OCI-LY3 (cell line): ENCODE measurements at regions not wholly inside any gene's neighbourhood (a gene's known extent, or its start where the extent isn't known, plus 50 kb on each side); places are given as distances from the start of the nearest gene placed in this dataset.

Experiments used
- H2AFZ ChIP-seq: fragments of 200-600, 300-600 bp; shearing (Covaris generic); 2 replicates; pipeline ENCODE4 v1.6.0; 2014; ENCODE audit warnings: antibody characterized with exemption, low read depth, low read length
- H3K27ac ChIP-seq: fragments of 200-600, 300-600 bp; sonication (generic); 2 replicates; pipeline ENCODE4 v1.5.1; 2014; ENCODE audit warnings: mild to moderate bottlenecking, low read length, moderate library complexity, mixed read lengths
- H3K27me3 ChIP-seq: fragments of 200-600, 300-600 bp; sonication (generic); 2 replicates; pipeline ENCODE4 v1.6.1; 2014; ENCODE audit warnings: low read depth, low read length, mixed read lengths
- H3K36me3 ChIP-seq: fragments of 200-600, 300-600 bp; sonication (generic); replicated peaks from 2 replicates; pipeline ENCODE3; 2014; ENCODE audit warnings: low read depth, low read length, mixed read lengths
- H3K4me1 ChIP-seq: fragments of 300-600, 200-600 bp; sonication (generic); 2 replicates; pipeline ENCODE4 v1.6.1; 2014; ENCODE audit warnings: low read length, mixed read lengths
- H3K4me2 ChIP-seq: fragments of 200-600, 300-600 bp; sonication (generic); 2 replicates; pipeline ENCODE4 v1.6.1; 2014; ENCODE audit warnings: low read length, mixed read lengths
- H3K4me3 ChIP-seq: fragments of 300-600, 200-600 bp; sonication (generic); 2 replicates; pipeline ENCODE4 v1.5.1; 2014; ENCODE audit warnings: antibody characterized with exemption, mild to moderate bottlenecking, low read length, moderate library complexity
- H3K79me2 ChIP-seq: fragments of 300-600, 200-600 bp; shearing (Covaris generic); 2 replicates; pipeline ENCODE4 v1.6.1; 2014; ENCODE audit warnings: mild to moderate bottlenecking, low read length, mixed read lengths
- H3K9ac ChIP-seq: fragments of 300-600, 200-600 bp; shearing (Covaris generic); 2 replicates; pipeline ENCODE4 v1.6.0; 2014; ENCODE audit warnings: mild to moderate bottlenecking, low read length, moderate library complexity
- H3K9me3 ChIP-seq: fragments of 200-600, 300-600 bp; shearing (Covaris generic); 2 replicates; pipeline ENCODE4 v1.6.1; 2014; ENCODE audit warnings: low read length, mixed read lengths; ENCODE audit not compliant: insufficient read depth
- H4K20me1 ChIP-seq: fragments of 200-600, 300-600 bp; sonication (generic); 2 replicates; pipeline ENCODE4 v1.6.1; 2016; ENCODE audit warnings: low read length, mixed read lengths; ENCODE audit not compliant: insufficient read depth
- EZH2phosphoT487 ChIP-seq: fragments of 200-600 bp; shearing (Covaris generic); IDR thresholded peaks from 2 replicates; pipeline ENCODE4 v1.6.1; 2018; ENCODE audit warnings: antibody characterized with exemption, mixed run types, low read depth
- TF ChIP-seq, protein P1 (sequence below): fragments of 200-600, 300-600 bp; sonication (generic); IDR thresholded peaks from 2 replicates; pipeline ENCODE4 v1.5.1; 2014; ENCODE audit warnings: antibody characterized with exemption, low read length, low read depth

DNA sequence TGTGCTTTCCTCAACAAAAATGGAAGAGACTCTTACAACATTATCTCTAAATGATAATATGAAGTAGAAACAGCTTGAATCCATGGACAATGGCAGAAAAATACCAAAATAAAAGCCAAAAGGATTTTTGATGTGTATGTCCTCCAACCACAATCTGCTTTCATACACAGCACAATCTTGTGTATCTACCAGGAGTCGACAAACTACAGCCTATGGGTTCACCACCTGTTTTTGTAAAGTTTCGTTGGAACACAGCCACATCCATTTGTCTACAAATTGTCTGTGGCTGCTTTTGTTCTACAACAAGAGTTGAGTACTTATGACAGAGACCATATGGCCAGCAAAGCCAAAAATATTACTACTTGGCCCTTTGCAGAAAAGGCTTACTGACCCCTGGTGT lies 88.7 kb upstream of the UBE2E2 start:
- no peak overlapping the region for H3K9ac ChIP-seq
- H3K27ac ChIP-seq, result no peak overlapping the region
- no peak overlapping the region for H2AFZ ChIP-seq
- no peaks in the 10 kb centered on the region for H3K9me3 ChIP-seq
- no peaks in the 10 kb centered on the region for H3K79me2 ChIP-seq
- no peak overlapping the region for H3K4me2 ChIP-seq
- no peak overlapping the region for H3K4me3 ChIP-seq
- H3K27me3 ChIP-seq, result peaks cover 11% of the 10 kb centered on the region
- no peaks in the 10 kb centered on the region for H3K4me1 ChIP-seq
- TF ChIP-seq, protein P1, sequence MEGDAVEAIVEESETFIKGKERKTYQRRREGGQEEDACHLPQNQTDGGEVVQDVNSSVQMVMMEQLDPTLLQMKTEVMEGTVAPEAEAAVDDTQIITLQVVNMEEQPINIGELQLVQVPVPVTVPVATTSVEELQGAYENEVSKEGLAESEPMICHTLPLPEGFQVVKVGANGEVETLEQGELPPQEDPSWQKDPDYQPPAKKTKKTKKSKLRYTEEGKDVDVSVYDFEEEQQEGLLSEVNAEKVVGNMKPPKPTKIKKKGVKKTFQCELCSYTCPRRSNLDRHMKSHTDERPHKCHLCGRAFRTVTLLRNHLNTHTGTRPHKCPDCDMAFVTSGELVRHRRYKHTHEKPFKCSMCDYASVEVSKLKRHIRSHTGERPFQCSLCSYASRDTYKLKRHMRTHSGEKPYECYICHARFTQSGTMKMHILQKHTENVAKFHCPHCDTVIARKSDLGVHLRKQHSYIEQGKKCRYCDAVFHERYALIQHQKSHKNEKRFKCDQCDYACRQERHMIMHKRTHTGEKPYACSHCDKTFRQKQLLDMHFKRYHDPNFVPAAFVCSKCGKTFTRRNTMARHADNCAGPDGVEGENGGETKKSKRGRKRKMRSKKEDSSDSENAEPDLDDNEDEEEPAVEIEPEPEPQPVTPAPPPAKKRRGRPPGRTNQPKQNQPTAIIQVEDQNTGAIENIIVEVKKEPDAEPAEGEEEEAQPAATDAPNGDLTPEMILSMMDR, result no peak
- TF ChIP-seq EZH2phosphoT487, result no peak
- H4K20me1 ChIP-seq, result no peaks in the 10 kb centered on the region
- H3K36me3 ChIP-seq, result no peaks in the 10 kb centered on the region

DNA sequence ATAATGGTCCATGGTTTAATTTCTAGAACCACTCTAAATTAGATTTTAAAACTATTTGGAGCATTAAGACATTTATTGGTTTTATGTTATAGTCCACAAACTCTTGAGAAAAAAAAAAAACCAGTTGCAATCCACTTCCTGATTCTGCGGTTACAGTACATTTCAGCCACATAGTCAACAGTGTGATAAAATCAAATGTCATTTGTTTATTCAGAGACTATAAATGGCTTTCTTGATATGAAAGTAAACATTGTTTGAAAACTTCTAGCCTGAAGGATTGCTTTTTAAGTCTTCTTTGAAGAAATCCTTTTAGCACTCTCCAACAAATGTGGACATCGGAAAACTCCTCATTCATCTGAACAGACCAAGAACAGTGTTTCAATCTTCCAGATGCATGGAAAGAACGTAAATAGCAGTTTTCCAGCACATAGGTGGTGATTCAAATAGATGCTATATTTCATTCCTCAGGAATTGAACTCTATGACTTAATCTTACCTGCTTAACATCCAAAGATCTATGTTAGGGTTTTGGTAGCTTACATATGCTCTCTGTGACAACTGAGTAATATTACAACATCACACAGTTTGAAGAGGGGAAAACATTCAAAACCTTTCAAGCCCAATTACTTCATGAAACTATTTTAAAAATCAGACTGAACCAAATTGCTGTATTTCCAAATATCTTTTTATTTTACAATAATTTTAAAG lies 87.8 kb upstream of the UBE2E2 start:
- H4K20me1 ChIP-seq, result no peaks in the 10 kb centered on the region
- no peaks in the 10 kb centered on the region for H3K4me1 ChIP-seq
- no peak overlapping the region for H3K4me3 ChIP-seq
- no peak overlapping the region for H3K27ac ChIP-seq
- no peaks in the 10 kb centered on the region for H3K79me2 ChIP-seq
- H3K36me3 ChIP-seq, result no peaks in the 10 kb centered on the region
- H3K4me2 ChIP-seq, result no peak overlapping the region
- TF ChIP-seq, protein P1, result no peak
- TF ChIP-seq EZH2phosphoT487, result no peak
- H3K27me3 ChIP-seq, result peaks cover 13% of the 10 kb centered on the region
- no peak overlapping the region for H2AFZ ChIP-seq
- H3K9me3 ChIP-seq, result no peaks in the 10 kb centered on the region
- H3K9ac ChIP-seq, result no peak overlapping the region

DNA sequence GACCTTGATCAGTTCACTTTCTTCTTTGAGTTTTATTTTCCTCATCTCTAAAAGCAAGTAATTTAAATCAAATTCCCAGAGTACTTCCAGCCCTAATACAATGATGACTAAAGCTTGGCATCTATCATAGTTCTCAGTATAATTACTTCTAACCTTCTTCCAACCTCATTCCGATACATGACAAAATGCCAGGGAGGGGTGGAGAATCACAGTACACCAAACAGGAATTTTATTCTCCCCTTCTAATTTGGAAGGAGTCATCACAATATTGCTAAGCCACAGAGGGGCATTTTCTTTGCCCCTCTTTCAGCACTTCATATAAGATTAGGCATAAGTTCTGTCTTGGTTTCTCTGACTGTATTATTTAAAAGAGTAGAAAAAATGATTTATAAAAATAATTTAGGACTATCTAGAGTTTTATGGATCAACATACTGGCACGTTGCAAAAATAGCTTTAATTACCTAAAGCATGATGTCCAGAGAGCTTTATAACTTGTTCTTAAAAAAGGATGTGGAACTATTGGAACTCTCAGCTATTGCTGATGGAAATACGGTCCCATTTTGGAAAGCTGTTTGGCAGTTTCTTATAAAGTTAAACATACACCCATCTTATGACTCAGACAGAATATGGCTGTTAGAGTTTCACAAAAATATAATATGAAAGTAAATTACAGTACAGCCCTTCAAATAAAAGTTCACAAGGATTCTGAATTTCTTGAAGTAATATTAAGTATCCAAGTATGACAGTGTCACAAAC lies 86.9 kb upstream of the UBE2E2 start:
- no peak for TF ChIP-seq EZH2phosphoT487
- TF ChIP-seq, protein P1, result no peak
- no peaks in the 10 kb centered on the region for H3K9me3 ChIP-seq
- H3K27me3 ChIP-seq, result peaks cover 23% of the 10 kb centered on the region
- H3K27ac ChIP-seq, result no peak overlapping the region
- H3K79me2 ChIP-seq, result no peaks in the 10 kb centered on the region
- no peak overlapping the region for H3K4me3 ChIP-seq
- no peak overlapping the region for H3K4me2 ChIP-seq
- H3K36me3 ChIP-seq, result no peaks in the 10 kb centered on the region
- H4K20me1 ChIP-seq, result no peaks in the 10 kb centered on the region
- H3K4me1 ChIP-seq, result no peaks in the 10 kb centered on the region
- no peak overlapping the region for H3K9ac ChIP-seq
- no peak overlapping the region for H2AFZ ChIP-seq

DNA sequence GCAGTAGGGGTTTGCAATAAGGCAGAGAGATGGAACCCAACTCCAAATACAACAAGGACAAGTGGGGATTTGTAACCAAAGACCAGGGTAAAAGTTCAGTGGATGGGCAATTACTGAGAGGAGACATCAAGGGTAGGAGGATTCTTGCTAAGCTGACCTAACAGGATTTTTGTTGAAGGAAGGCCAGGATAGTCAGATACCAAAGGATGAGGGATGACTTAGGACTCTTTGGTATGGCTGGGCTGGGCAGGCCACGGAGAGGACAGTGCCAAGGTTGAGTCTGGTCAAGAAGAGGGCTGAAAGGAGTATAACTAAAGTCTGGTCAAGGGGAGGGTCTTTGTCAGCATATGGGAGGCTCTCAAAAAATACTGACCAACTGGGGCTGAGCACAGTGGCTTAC lies 85.3 kb upstream of the UBE2E2 start:
- H3K27me3 ChIP-seq, result peaks cover 28% of the 10 kb centered on the region
- no peak overlapping the region for H3K9ac ChIP-seq
- no peak overlapping the region for H2AFZ ChIP-seq
- H4K20me1 ChIP-seq, result no peaks in the 10 kb centered on the region
- no peaks in the 10 kb centered on the region for H3K36me3 ChIP-seq
- H3K4me2 ChIP-seq, result no peak overlapping the region
- H3K9me3 ChIP-seq, result no peaks in the 10 kb centered on the region
- TF ChIP-seq, protein P1, result no peak
- TF ChIP-seq EZH2phosphoT487, result no peak
- H3K79me2 ChIP-seq, result no peaks in the 10 kb centered on the region
- no peaks in the 10 kb centered on the region for H3K4me1 ChIP-seq
- H3K4me3 ChIP-seq, result no peak overlapping the region
- no peak overlapping the region for H3K27ac ChIP-seq
